ENCODE measurements at regions not wholly inside any gene's neighbourhood (a gene's known extent, or its start where the extent isn't known, plus 50 kb on each side); places are given as distances from the start of the nearest gene placed in this dataset.

DNA sequence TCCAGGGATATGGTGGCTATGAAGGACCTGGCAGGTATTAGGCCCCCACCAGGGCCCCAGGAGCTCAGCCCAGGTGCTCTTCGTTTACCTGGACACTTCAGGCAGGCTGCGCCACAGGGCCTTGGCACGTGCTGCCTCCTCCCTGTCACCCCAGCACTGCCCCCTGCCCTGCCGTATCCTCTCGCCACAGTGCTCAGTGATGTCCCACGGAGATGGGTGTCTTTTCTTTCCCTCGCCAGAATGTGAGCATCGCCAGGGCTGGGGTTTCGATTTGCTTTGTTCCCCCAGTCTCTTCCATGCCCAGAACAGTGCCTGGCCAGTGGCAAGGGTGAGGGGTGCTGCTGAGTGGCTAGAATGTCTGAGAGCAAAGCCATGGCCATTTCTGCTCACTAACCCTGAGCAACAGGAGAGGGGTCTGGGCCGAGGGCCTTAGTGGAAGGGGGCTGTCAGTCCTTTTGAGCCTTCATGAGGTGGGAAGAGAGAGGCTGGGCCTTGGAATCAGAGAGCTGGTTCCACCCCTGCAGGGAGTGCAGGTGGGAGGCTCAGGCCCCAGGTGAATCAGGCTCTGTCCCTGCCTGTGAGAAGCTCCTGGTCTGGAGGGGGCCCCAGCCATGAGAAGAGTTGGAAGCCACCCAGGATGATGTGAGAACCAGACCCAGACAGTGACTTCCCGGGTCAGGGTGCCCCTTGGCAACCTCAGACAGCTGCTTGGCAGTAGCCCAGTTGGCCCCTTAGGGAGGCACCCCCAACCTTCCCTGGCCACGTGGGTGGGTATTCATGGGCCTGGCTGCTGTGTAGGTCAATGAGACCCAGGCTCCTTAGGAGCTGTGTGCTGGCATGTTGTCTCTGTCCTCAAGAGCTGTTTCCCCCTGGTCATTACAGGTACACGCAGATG, 129.9 kb upstream of the HS6ST1 start:
- Histone ChIP-seq H3K9ac (ENCODE audit: insufficient read depth in 1 of 2, low read depth in 2 of 2, low read length in 2 of 2) (no peak overlapping the region), H2AFZ (ENCODE audit: low read depth, low read length) (no peak overlapping the region), H3K27me3 (ENCODE audit: control insufficient read depth in 2 of 2, insufficient read depth in 2 of 2, low read length in 2 of 2) (peaks cover 0 to 18% of the 10 kb centered on the region in 2 experiments; a peak in 2 of 5 replicates), H3K4me2 (ENCODE audit: insufficient read depth, low read length) (no peak overlapping the region), H3K9me1 (ENCODE audit: control insufficient read depth, insufficient read depth, low read length) (no peaks in the 10 kb centered on the region), H3K9me3 (replicated peaks; ENCODE audit: control insufficient read depth, insufficient read depth, low read depth, low read length) (no peaks in the 10 kb centered on the region), H4K20me1 (replicated peaks; ENCODE audit: control insufficient read depth, insufficient read depth, low read length) (no peaks in the 10 kb centered on the region), H3K36me3 (ENCODE audit: control insufficient read depth, insufficient read depth, low read length) (no peaks in the 10 kb centered on the region), H3K4me1 (replicated peaks in 1 of 2; ENCODE audit: control insufficient read depth in 2 of 2, insufficient read depth in 2 of 2, low read length in 2 of 2) (peaks cover 14 to 19% of the 10 kb centered on the region in 2 experiments), H3K27ac (ENCODE audit: extremely low read depth, low read depth, low read length) (no peak overlapping the region), H3K4me3 (no peak overlapping the region), H3K79me2 (ENCODE audit: control insufficient read depth, insufficient read depth, low read length) (no peaks in the 10 kb centered on the region)
- DNase-seq (ENCODE audit: extremely low read depth in 1 of 4, low spot score in 3 of 4) (no peak), FAIRE-seq (no peak), ATAC-seq (no peak)
- no TSS peak for BruUV-seq (replicated peaks)
- no peak for TF ChIP-seq EGR1 (conservative IDR thresholded peaks at IDR 0.05)
- no peak for TF ChIP-seq GTF2F1 (IDR thresholded peaks at IDR 0.05; ENCODE audit: low read depth, low read length)
- TF ChIP-seq MCM2 (IDR thresholded peaks at IDR 0.05; ENCODE audit: low read depth): no peak
- TF ChIP-seq SMAD2 (IDR thresholded peaks at IDR 0.05; ENCODE audit: low read depth, low read length): no peak
- TF ChIP-seq CBFB (CRISPR knock-in tag; IDR thresholded peaks at IDR 0.05): no peak
- no peak for TF ChIP-seq TCFL5 (CRISPR knock-in tag; conservative IDR thresholded peaks at IDR 0.05)
- TF ChIP-seq MECOM (CRISPR knock-in tag; IDR thresholded peaks at IDR 0.05): no peak
- no peak for TF ChIP-seq SAP30 (IDR thresholded peaks at IDR 0.05; ENCODE audit: borderline replicate concordance, insufficient read depth, low read depth, low read length, poor library complexity, severe bottlenecking)
- no peak for TF ChIP-seq SRSF7 (optimal IDR thresholded peaks at IDR 0.05; ENCODE audit: low read depth, low read length)
- no peak for TF ChIP-seq BHLHE40 (IDR thresholded peaks at IDR 0.05; ENCODE audit: low read length)
- TF ChIP-seq NEUROD1 (IDR thresholded peaks at IDR 0.05; ENCODE audit: borderline replicate concordance, low read depth, low read length, partially characterized antibody): no peak
- no peak for TF ChIP-seq XRCC4 (IDR thresholded peaks at IDR 0.05; ENCODE audit: extremely low read depth, insufficient read depth, insufficient read length)
- TF ChIP-seq ZNF668 (CRISPR knock-in tag; IDR thresholded peaks at IDR 0.05): no peak
- no peak for TF ChIP-seq ZNF263 (CRISPR knock-in tag; IDR thresholded peaks at IDR 0.05; ENCODE audit: borderline replicate concordance)
- TF ChIP-seq, protein P1, sequence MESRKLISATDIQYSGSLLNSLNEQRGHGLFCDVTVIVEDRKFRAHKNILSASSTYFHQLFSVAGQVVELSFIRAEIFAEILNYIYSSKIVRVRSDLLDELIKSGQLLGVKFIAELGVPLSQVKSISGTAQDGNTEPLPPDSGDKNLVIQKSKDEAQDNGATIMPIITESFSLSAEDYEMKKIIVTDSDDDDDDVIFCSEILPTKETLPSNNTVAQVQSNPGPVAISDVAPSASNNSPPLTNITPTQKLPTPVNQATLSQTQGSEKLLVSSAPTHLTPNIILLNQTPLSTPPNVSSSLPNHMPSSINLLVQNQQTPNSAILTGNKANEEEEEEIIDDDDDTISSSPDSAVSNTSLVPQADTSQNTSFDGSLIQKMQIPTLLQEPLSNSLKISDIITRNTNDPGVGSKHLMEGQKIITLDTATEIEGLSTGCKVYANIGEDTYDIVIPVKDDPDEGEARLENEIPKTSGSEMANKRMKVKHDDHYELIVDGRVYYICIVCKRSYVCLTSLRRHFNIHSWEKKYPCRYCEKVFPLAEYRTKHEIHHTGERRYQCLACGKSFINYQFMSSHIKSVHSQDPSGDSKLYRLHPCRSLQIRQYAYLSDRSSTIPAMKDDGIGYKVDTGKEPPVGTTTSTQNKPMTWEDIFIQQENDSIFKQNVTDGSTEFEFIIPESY (CRISPR knock-in tag; IDR thresholded peaks at IDR 0.05): no peak
- TF ChIP-seq MEIS2 (IDR thresholded peaks at IDR 0.05; ENCODE audit: partially characterized antibody): no peak
- in situ Hi-C loops (cut with MboI) (no loop called here), intact Hi-C loops (cut with micrococcal nuclease) (no loop called here)
- CTCF ChIA-PET (ENCODE audit: low intra/inter-chr PET ratio): no interaction called here
- POLR2A ChIA-PET: interaction anchor here (0.6 to 0.9 kb wide), 2 partner anchors 9 to 107 kb away, joined by 3 read pairs; no protein-coding TSS in a partner anchor
- WGBS (ENCODE audit: insufficient coverage, low coverage, missing lambda C conversion rate): 28% methylated on average over 13 of the region's 13 CpGs
